GM19468 (cell line): ENCODE measurements at regions not wholly inside any gene's neighbourhood (a gene's known extent, or its start where the extent isn't known, plus 50 kb on each side); places are given as distances from the start of the nearest gene placed in this dataset.
A peak's percentile ranks its signal among the peaks of the same experiment; 100 is the strongest.
"Not testable (repeated sequence)": the region's sequence is repeated elsewhere in the genome, so short reads cannot be mapped to it uniquely, and the experiment has no call there.

Experiments
- ATAC-seq: cut with Tn5 transposase; IDR thresholded peaks from one replicate; pipeline ENCODE4 v1.9.1; 2021; ENCODE audit warnings: mild to moderate bottlenecking, moderate library complexity, moderate number of reproducible peaks; ENCODE audit not compliant: unreplicated experiment; ENCODE audit errors: extremely low read depth

DNA sequence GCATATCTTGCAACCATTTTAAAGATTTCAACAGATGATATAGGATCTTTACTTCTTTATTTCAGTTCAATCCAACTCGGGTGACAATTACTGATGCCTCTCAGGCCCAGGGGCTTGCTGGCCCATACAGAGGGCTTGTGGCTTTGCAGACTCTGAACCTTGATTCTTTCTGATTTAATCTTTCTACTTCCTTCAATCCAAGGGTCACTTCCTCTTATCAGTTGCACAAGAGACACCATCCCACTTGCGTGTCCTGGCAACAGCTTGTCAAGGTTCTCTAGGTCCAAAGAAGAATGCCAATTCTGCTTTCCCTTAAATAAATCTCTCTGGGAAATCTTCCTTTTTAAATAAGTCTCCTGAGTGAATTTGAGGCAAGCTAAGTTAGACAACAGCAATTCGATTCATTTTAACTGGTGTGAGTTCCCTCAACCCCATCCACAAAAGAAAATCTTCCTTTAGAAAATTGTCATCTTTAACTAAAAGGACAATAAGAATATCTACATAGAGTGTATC is 75.1 kb upstream of the KIF2A start:
- ATAC-seq, result not testable (repeated sequence)

DNA sequence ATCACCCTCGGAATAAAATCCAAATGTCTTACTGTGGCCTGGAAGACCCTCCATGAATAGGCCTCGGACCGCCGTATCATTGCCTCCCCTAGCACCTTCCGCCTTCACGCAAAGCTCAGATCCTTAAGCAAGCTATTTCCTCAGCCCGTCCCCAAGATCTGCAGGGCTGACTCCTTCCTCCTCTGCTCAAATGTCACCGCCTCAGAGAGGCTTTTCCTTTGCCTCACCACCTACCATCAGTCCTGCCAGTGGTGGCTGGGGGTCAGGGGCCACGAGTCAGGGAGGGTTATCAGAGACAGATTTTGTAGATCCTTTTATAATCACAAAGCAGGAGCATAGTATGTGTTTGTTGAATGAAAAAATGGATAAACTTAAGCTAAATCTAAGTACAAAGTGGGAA is 74.4 kb upstream of the KIF2A start:
- ATAC-seq, result no peak

DNA sequence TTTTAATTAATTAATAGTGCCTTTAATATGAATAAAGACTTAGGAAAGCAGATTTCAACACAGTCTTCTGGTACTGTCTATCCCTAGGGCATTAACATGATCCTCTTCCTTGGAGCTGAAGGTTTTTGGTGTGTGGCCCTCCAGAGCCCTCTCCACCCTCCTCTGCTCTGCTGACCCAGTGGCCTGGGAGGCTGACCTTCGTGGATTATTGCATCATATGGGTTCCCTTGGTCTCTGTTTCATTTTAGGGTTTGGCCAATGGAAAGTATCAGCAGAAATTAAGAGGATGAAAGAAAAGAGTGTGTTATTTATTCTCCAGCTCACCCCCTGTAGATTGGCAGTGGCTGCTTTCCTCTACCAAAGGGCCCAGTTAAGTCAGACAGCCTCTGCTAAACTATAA is 73.8 kb upstream of the KIF2A start:
- ATAC-seq, result not testable (repeated sequence)

DNA sequence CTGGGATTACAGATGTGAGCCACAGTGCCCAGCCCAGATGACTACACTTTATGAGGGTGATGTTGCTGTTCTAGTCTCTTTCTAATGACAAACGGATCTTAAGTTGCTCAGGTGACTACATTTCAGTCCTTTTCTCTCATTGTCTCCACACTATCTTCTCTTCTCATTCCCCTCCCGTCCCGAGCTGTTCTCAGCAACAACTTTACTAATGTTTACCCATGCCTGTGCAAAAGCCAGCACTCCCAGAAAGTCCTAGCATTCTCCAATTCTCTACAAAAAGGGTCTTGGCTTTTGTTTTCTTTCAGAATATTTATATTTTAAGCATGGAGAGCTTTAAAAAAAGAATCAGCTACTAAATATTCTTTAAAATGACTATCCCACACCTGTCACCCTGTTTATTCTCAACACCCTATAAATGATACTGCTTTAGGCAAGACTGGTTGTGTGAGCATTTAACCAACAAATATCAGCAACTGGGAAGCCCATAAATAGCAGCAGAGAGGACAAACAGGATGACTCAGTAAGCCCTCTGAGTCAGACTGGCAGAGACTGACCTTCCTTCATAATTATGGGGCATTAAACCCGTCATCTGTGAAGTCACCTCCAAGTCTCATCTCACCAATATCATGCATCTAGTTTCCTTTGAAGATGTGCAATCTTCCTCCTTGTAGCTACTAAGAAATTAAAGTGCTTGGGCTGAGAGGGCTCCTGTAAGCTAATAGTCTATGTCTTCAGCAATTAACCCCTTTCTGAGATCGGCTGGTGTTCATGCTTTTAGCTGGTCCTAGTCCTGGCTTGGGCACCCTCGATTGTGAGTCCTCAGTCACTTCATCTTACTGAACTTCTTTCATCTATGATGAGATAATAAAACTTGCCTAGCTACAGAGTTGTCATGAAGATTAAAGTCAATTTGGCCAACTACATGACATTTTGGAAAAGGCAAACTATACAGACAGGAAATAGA is 72.6 kb upstream of the KIF2A start:
- peak; percentile 48 for ATAC-seq

GRCh38 chr5:62236593-62236992 is 69.4 kb upstream of the KIF2A start:
- not testable (repeated sequence) for ATAC-seq

DNA sequence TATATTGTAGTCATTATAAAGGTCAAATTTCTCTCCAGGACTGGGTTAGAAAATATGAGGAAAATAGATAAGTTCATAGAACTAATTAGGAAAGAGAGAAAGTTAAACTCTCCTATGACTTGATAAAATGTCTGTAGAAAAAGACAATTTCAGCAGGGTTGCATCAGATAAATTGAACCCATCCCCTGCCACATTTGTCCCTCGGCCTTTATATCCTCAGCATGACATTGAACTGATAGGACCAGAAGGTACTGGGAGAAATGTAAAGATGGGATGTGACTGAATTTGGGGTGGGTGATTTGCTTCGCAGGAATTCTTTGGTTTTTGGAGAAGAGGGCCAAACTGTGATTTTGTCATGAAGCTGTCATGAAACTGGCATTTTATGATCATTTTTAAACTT is 68.1 kb upstream of the KIF2A start:
- ATAC-seq, result not testable (repeated sequence)

DNA sequence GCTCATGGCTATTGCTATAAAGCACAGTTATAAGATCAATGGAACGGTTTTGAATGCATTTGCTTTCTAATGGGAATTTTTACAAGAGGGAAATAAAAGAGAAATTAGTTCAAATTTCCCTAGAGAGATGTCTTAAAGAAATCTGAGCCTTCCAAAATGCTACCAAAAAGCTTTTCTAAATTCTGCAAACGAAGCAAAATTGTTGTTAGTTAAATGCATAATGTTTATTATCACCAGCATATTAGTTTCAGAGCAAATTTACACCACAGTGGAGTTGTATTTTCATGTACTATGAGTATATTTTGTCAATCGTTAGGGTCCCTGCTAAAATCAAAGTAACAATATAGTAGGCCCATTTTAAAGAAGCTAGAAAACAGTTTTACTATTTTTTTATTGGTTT is 67.4 kb upstream of the KIF2A start:
- not testable (repeated sequence) for ATAC-seq

GRCh38 chr5:62240494-62240893 is 65.5 kb upstream of the KIF2A start:
- not testable (repeated sequence) for ATAC-seq

DNA sequence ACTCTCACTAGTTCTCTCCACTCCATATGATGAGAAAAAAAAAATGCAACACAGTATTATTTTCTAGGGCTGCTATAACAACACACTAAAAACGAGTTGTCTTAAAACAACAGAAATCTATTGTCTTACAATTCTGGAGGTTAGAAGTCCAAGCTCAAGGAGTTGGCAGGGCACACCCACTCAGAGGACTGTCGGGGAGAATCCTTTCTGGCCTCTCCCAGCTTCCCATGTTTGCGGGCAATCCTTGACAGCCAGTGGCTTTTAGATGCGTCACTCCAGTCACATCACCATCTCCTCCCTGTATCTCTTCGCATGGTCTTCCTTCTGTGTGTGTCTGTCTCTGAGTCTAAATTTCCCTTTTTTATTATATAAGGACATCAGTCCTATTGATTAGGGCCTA is 64.0 kb upstream of the KIF2A start:
- not testable (repeated sequence) for ATAC-seq

DNA sequence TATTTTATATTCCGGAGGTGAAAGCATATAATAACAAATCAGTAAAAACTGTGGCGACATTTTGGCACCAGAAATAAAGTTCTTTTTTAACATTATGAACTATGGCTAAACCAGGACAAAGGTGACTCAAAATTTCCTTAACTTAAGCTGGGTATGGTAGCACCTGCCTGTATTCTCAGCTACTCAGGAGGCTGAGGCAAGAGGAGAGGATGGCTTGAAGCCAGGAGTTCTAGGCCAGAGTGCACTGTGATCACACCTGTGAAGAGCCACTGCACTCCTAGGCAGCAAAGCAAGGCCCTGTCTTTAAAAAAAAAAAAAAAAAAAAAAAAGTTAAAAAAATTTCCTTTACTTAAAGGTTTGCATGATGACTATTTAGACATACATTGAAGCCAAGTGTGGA is 63.0 kb upstream of the KIF2A start:
- ATAC-seq, result not testable (repeated sequence)

GRCh38 chr5:62248192-62248591 is 57.8 kb upstream of the KIF2A start:
- ATAC-seq, result not testable (repeated sequence)

DNA sequence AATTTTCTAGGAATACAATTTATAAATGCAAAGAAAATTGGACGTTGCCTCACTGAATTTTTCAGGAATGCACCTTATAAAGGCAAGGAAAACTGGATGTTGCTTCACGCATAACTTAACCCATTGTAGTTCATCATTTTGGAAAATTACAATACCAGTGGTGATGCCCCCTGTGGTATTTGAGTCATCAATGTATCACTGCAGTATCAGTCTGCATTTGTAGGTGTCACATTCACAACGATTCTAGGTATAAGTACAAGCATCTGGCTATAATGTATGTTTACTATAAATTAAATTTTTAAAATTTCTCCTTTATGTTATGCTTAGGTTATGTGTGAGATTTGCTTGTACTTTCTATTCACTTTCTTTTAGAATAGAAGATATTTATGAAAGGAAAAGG is 55.9 kb upstream of the KIF2A start:
- not testable (repeated sequence) for ATAC-seq

- ATAC-seq, result not testable (repeated sequence)
Measured at GRCh38 chr5:62250919-62251318, 55.1 kb upstream of the KIF2A start.

DNA sequence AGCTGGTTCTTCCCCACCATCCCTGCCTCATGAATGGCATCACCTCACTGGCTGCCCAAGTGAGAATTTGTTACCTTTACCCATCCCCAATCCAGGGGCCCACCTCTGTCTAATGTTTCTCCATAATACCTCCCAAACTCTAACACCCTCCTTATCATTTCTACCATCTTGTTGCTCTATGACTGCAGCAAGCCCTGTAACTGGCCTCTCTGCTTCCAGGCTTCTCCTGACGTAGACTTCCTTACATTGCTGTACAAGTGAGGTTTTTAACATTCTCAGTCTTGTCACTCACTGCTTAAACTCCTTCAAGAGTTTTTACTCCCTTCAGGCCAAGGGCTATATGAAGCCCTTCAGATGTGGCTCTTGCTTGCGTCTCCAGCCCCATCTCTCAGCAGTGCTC is 53.5 kb upstream of the KIF2A start:
- not testable (repeated sequence) for ATAC-seq

- ATAC-seq, result not testable (repeated sequence)
Measured at GRCh38 chr5:62255551-62255950, 50.5 kb upstream of the KIF2A start.

- no peak for ATAC-seq
Measured at GRCh38 chr5:62256161-62257019, 49.6 kb upstream of the KIF2A start.
